GM19239 (cell line): ENCODE measurements at regions not wholly inside any gene's neighbourhood (a gene's known extent, or its start where the extent isn't known, plus 50 kb on each side); places are given as distances from the start of the nearest gene placed in this dataset.

Experiments used
- DNase-seq: peaks from one replicate; pipeline ENCODE4 v3.0.0; 2011; ENCODE audit warnings: low spot score; ENCODE audit not compliant: insufficient read length
- FAIRE-seq: peaks from 2 replicates; lab custom pipeline; 2011; peaks lifted over from hg19 to GRCh38; lab: Jason Lieb, UNC

GRCh38 chr3:8183627-8184026, 318.0 kb upstream of the LMCD1 start:
- DNase-seq (no peak), FAIRE-seq (peak; percentile 31)

GRCh38 chr3:8186213-8186612, 315.4 kb upstream of the LMCD1 start:
- FAIRE-seq (no peak), DNase-seq (no peak)

- FAIRE-seq = no peak
These were observed 313.6 kb upstream of the LMCD1 start for GRCh38 chr3:8187996-8188395.

GRCh38 chr3:8189051-8189450, 312.6 kb upstream of the LMCD1 start:
- no peak for FAIRE-seq

More at GRCh38 chr3:8187996-8188395, 313.6 kb upstream of the LMCD1 start:
- DNase-seq = no peak

GRCh38 chr3:8191406-8191805, 310.2 kb upstream of the LMCD1 start:
- FAIRE-seq (no peak), DNase-seq (no peak)

More at GRCh38 chr3:8189051-8189450, 312.6 kb upstream of the LMCD1 start:
- DNase-seq = no peak

GRCh38 chr3:8197384-8197783, 304.2 kb upstream of the LMCD1 start:
- no peak for DNase-seq
- no peak for FAIRE-seq

GRCh38 chr3:8198605-8199004, 303.0 kb upstream of the LMCD1 start:
- no peak for DNase-seq
- no peak for FAIRE-seq

- no peak for DNase-seq
- no peak for FAIRE-seq
These were observed 300.6 kb upstream of the LMCD1 start for GRCh38 chr3:8200996-8201395.

- no peak for FAIRE-seq
- no peak for DNase-seq
These were observed 299.7 kb upstream of the LMCD1 start for GRCh38 chr3:8201886-8202285.

- no peak for FAIRE-seq
- no peak for DNase-seq
These were observed 297.3 kb upstream of the LMCD1 start for GRCh38 chr3:8204331-8204730.

GRCh38 chr3:8204853-8205650, 296.6 kb upstream of the LMCD1 start:
- DNase-seq (no peak), FAIRE-seq (no peak)

- no peak for DNase-seq
- FAIRE-seq = no peak
These were observed 295.7 kb upstream of the LMCD1 start for GRCh38 chr3:8205881-8206280.

- DNase-seq = no peak
- FAIRE-seq = no peak
These were observed 294.5 kb upstream of the LMCD1 start for GRCh38 chr3:8206971-8207617.

- FAIRE-seq (no peak), DNase-seq (no peak)
These were observed 290.7 kb upstream of the LMCD1 start for GRCh38 chr3:8210882-8211341.

- no peak for FAIRE-seq
- DNase-seq = no peak
These were observed 288.8 kb upstream of the LMCD1 start for GRCh38 chr3:8212794-8213193.

GRCh38 chr3:8213286-8213685, 288.3 kb upstream of the LMCD1 start:
- DNase-seq = no peak
- FAIRE-seq = no peak

- FAIRE-seq (no peak), DNase-seq (no peak)
These were observed 285.8 kb upstream of the LMCD1 start for GRCh38 chr3:8215821-8216220.

GRCh38 chr3:8218353-8218940, 283.2 kb upstream of the LMCD1 start:
- FAIRE-seq (no peak), DNase-seq (no peak)

- FAIRE-seq (no peak), DNase-seq (no peak)
These were observed 281.3 kb upstream of the LMCD1 start for GRCh38 chr3:8220291-8220690.

- DNase-seq (no peak), FAIRE-seq (no peak)
These were observed 277.9 kb upstream of the LMCD1 start for GRCh38 chr3:8223766-8224165.

GRCh38 chr3:8224941-8225340, 276.7 kb upstream of the LMCD1 start:
- DNase-seq (no peak), FAIRE-seq (no peak)
